ENCODE measurements at regions not wholly inside any gene's neighbourhood (a gene's known extent, or its start where the extent isn't known, plus 50 kb on each side); places are given as distances from the start of the nearest gene placed in this dataset.

- TF ChIP-seq, protein P1, sequence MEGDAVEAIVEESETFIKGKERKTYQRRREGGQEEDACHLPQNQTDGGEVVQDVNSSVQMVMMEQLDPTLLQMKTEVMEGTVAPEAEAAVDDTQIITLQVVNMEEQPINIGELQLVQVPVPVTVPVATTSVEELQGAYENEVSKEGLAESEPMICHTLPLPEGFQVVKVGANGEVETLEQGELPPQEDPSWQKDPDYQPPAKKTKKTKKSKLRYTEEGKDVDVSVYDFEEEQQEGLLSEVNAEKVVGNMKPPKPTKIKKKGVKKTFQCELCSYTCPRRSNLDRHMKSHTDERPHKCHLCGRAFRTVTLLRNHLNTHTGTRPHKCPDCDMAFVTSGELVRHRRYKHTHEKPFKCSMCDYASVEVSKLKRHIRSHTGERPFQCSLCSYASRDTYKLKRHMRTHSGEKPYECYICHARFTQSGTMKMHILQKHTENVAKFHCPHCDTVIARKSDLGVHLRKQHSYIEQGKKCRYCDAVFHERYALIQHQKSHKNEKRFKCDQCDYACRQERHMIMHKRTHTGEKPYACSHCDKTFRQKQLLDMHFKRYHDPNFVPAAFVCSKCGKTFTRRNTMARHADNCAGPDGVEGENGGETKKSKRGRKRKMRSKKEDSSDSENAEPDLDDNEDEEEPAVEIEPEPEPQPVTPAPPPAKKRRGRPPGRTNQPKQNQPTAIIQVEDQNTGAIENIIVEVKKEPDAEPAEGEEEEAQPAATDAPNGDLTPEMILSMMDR (conservative IDR thresholded peaks at IDR 0.05): no peak
- Mint-ChIP-seq H3K4me1 (peaks cover 5 to 13% of the 10 kb centered on the region in 2 experiments), H3K4me3 (no peak overlapping the region), H3K9me3 (no peaks in the 10 kb centered on the region; a peak in 2 of 5 replicates), H3K36me3 (ENCODE audit: insufficient read depth in 1 of 3, low read depth in 3 of 3) (no peaks in the 10 kb centered on the region; a peak in 1 of 7 replicates), H3K27me3 (ENCODE audit: low read depth) (no peaks in the 10 kb centered on the region; the same call in 1 of the 2 replicates), H3K27ac (no peak overlapping the region)
- H3T11ph ChIP-seq (ENCODE audit: low read length): no peak overlapping the region
- no peak overlapping the region for H2BK20ac ChIP-seq (ENCODE audit: low read depth, low read length, poor library complexity, severe bottlenecking)
- H3K4me2 ChIP-seq (ENCODE audit: insufficient read depth, insufficient read length, low read length): no peak overlapping the region
- H2BK12ac ChIP-seq (ENCODE audit: insufficient read length, low read depth, low read length): no peak overlapping the region
- no peak overlapping the region for H3K14ac ChIP-seq (ENCODE audit: insufficient read depth, low read length)
- H2AK5ac ChIP-seq (ENCODE audit: insufficient read length, low read length): no peak overlapping the region
- H4K20me1 ChIP-seq (ENCODE audit: control insufficient read depth, insufficient read depth, insufficient read length): no peaks in the 10 kb centered on the region
- no peak overlapping the region for H3K56ac ChIP-seq (ENCODE audit: insufficient read length, low read depth, low read length)
- no peak overlapping the region for H4K91ac ChIP-seq (ENCODE audit: insufficient read length, low read depth, low read length)
- no peak overlapping the region for H2BK120ac ChIP-seq (ENCODE audit: low read depth, low read length, poor library complexity, severe bottlenecking)
- H3K27ac ChIP-seq (ENCODE audit: insufficient read length, low read depth, low read length): no peak overlapping the region
- no peaks in the 10 kb centered on the region for H3K27me3 ChIP-seq (ENCODE audit: insufficient read depth, low read length)
- H3K79me2 ChIP-seq (ENCODE audit: insufficient read depth, low read length): no peaks in the 10 kb centered on the region
- no peak overlapping the region for H2BK15ac ChIP-seq (ENCODE audit: low read depth, low read length)
- H3K9me3 ChIP-seq (ENCODE audit: control insufficient read depth, low read depth, low read length): no peaks in the 10 kb centered on the region
- DNase-seq: no peak
- no peak overlapping the region for H2AFZ ChIP-seq (ENCODE audit: low read length)
- H2BK5ac ChIP-seq (ENCODE audit: insufficient read length, low read length): no peak overlapping the region
- H4K5ac ChIP-seq (ENCODE audit: insufficient read length, low read depth, low read length): no peak overlapping the region
- H3K4ac ChIP-seq (ENCODE audit: low read depth, low read length): no peak overlapping the region
- H3K23me2 ChIP-seq (ENCODE audit: insufficient read length, low read depth, low read length, poor library complexity, severe bottlenecking): no peaks in the 10 kb centered on the region
- H3K18ac ChIP-seq (ENCODE audit: insufficient read length, low read depth, low read length): no peak overlapping the region
- WGBS (ENCODE audit: extremely low coverage, insufficient read length, low lambda C conversion rate): no CpG with 5 or more reads among the region's 5 CpGs
- H3K4me1 ChIP-seq (ENCODE audit: insufficient read depth, low read length): no peaks in the 10 kb centered on the region
- H3K79me1 ChIP-seq (ENCODE audit: insufficient read depth, low read depth, low read length, poor library complexity, severe bottlenecking): no peaks in the 10 kb centered on the region
- H3K23ac ChIP-seq (ENCODE audit: insufficient read length, low read depth, low read length): no peak overlapping the region
- no peak overlapping the region for H3K9ac ChIP-seq (ENCODE audit: extremely low read depth, insufficient read length, low read length)
- no peak overlapping the region for H4K8ac ChIP-seq (replicated peaks; ENCODE audit: insufficient read length, low read depth, low read length)
Measured at GRCh38 chr1:218080863-218081262, 204.2 kb upstream of the RRP15 start.

Data from H9 (cell line).